Panc1 (cell line): ENCODE measurements at regions not wholly inside any gene's neighbourhood (a gene's known extent, or its start where the extent isn't known, plus 50 kb on each side); places are given as distances from the start of the nearest gene placed in this dataset.

ENCODE experiments used
- ATAC-seq: fragments of 200-7000 bp; cut with Tn5 transposase; 2 replicates; pipeline ENCODE4 v1.9.1; 2020; ENCODE audit warnings: mild to moderate bottlenecking, moderate library complexity
- BruUV-seq: library from RNA; stranded (reverse); fragments of 400-500 nt; replicated peaks from 2 replicates; lab custom pipeline; 2021; lab: Mats Ljungman, UMichigan
- CTCF ChIA-PET: fragments of 300-600 bp; sonication (Branson Sonifier 250); formaldehyde crosslinking; loops from one replicate; lab custom pipeline; 2022; ENCODE audit warnings: antibody characterized with exemption; lab: Charles Lee
- POLR2A ChIA-PET: fragments of 300-600 bp; sonication (Branson Sonifier 250); formaldehyde crosslinking; loops from one replicate; lab custom pipeline; 2022; ENCODE audit warnings: antibody characterized with exemption; lab: Charles Lee
- DNase-seq: peaks from one replicate; pipeline ENCODE4 v3.0.0-alpha.2; 2010; ENCODE audit warnings: low read depth, low spot score
- H3K27ac ChIP-seq: 2 replicates; pipeline ENCODE4 v1.5.1; 2011; ENCODE audit warnings: mild to moderate bottlenecking, low read length, inconsistent platforms
- H3K27me3 ChIP-seq: fragments of 200-500 bp; sonication (Bioruptor generic); 2 replicates; pipeline ENCODE4 v1.6.0; 2014; ENCODE audit warnings: low read length, inconsistent platforms; ENCODE audit not compliant: control insufficient read depth, insufficient read depth
- H3K36me3 ChIP-seq: fragments of 200-500 bp; sonication (Bioruptor generic); 2 replicates; pipeline ENCODE4 v1.5.1; 2014; ENCODE audit warnings: inconsistent platforms, mild to moderate bottlenecking, low read length, moderate library complexity; ENCODE audit not compliant: control insufficient read depth, insufficient read depth
- H3K4me1 ChIP-seq: 2 replicates; pipeline ENCODE4 v1.5.1; 2011; ENCODE audit warnings: inconsistent platforms, mild to moderate bottlenecking, low read length, moderate library complexity; ENCODE audit not compliant: control insufficient read depth, insufficient read depth
- H3K4me3 ChIP-seq, 2 experiments: 2 replicates each; pipeline ENCODE4 v1.5.1; 2011 to 2012; ENCODE audit warnings: low read depth in 2 of 2, low read length in 2 of 2, mild to moderate bottlenecking in 2 of 2, inconsistent platforms in 1 of 2, moderate library complexity in 1 of 2
- H3K9me3 ChIP-seq: fragments of 200-500 bp; sonication (Bioruptor generic); 2 replicates; pipeline ENCODE4 v1.5.1; 2014; ENCODE audit warnings: low read depth, mild to moderate bottlenecking, inconsistent platforms, low read length, moderate library complexity; ENCODE audit not compliant: control insufficient read depth, insufficient read depth
- CTCF ChIP-seq: fragments of 450-650 bp; IDR thresholded peaks from 2 replicates; pipeline ENCODE4 v1.5.1; 2017; ENCODE audit warnings: mild to moderate bottlenecking
- POLR2AphosphoS5 ChIP-seq: IDR thresholded peaks from 2 replicates; pipeline ENCODE4 v1.6.1; 2012; ENCODE audit warnings: mild to moderate bottlenecking, low read depth, low read length, moderate library complexity
- REST ChIP-seq, 2 experiments: IDR thresholded peaks; 2 replicates each; pipeline ENCODE4 v1.6.1; 2011 to 2012; ENCODE audit warnings: low read depth in 2 of 2, control low read depth in 1 of 2, low read length in 1 of 2, mild to moderate bottlenecking in 1 of 2, moderate library complexity in 1 of 2; ENCODE audit not compliant: insufficient read depth in 1 of 2
- SIN3A ChIP-seq: IDR thresholded peaks from 2 replicates; pipeline ENCODE4 v1.6.1; 2012; ENCODE audit warnings: low read depth, mild to moderate bottlenecking, low read length, moderate library complexity, borderline replicate concordance; ENCODE audit not compliant: insufficient read depth
- TCF7L2 ChIP-seq: IDR thresholded peaks from 2 replicates; pipeline ENCODE4 v1.6.1; 2011; ENCODE audit warnings: mild to moderate bottlenecking, low read depth, low read length, inconsistent platforms
- in situ Hi-C: cut with HindIII; loops from 2 replicates; pipeline ENCODE4 v1.10.0; 2016; ENCODE audit warnings: low sequenced_read_pairs, low pct_unique_long_range_greater_than_20kb
- intact Hi-C: fragments of 100-400 bp; cut with micrococcal nuclease; formaldehyde crosslinking; loops from one replicate; pipeline ENCODE4 v1.10.0; 2022; ENCODE audit not compliant: unreplicated experiment

DNA sequence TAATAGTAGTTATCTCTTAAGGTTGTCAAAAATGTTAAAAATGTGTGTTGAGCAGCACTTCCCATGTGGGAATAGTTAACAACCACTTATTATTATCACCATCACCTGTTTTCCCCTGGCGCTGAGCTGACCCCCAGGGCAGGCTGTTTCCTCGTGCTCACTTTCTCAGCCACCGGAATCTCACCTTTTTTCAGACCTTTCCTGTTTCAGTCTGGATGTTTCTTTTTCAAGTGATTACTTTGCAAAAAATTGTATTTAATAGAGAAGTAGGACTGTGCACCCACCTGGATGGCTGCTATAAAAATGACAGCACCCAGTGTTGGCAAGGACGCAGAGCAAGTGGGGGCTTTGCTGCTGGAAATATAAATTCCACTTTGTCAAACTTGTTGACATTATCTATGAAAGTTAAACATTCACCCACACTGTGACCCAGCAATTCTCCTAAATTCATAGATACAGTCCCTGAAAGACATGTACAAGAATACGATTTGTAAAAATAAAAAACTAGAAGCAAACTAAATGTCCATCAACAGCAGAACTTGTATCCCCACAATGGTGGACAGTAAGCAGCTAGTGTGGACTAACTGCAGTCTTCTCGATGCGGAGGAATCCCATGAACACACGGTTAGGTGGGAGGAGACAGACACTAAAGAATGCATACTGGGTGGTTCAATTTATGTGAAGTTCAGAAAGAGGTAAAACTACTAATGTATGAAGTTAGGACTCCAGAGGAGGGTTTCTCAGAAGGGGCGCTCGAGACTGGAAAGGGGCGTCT is 66.5 kb downstream of the SOWAHC start:
- DNase-seq: no peak
- H3K4me1 ChIP-seq: peaks cover 4% of the 10 kb centered on the region; the same call in 1 of the 2 replicates
- BruUV-seq: no TSS peak
- no peak for ATAC-seq
- H3K36me3 ChIP-seq: no peaks in the 10 kb centered on the region
- intact Hi-C loops (no loop called here), in situ Hi-C loops (no loop called here)
- no peaks in the 10 kb centered on the region for H3K27me3 ChIP-seq
- POLR2A ChIA-PET: no interaction called here
- no peak overlapping the region for H3K27ac ChIP-seq
- TF ChIP-seq CTCF (no peak), TCF7L2 (no peak), REST (IDR thresholded peaks at IDR 0.05; ENCODE audit: insufficient read depth in 1 of 2, low read depth in 2 of 2, low read length in 1 of 2) (no peak), SIN3A (no peak), POLR2AphosphoS5 (no peak)
- H3K4me3 ChIP-seq: no peak overlapping the region
- CTCF ChIA-PET: no interaction called here
- H3K9me3 ChIP-seq: no peaks in the 10 kb centered on the region

DNA sequence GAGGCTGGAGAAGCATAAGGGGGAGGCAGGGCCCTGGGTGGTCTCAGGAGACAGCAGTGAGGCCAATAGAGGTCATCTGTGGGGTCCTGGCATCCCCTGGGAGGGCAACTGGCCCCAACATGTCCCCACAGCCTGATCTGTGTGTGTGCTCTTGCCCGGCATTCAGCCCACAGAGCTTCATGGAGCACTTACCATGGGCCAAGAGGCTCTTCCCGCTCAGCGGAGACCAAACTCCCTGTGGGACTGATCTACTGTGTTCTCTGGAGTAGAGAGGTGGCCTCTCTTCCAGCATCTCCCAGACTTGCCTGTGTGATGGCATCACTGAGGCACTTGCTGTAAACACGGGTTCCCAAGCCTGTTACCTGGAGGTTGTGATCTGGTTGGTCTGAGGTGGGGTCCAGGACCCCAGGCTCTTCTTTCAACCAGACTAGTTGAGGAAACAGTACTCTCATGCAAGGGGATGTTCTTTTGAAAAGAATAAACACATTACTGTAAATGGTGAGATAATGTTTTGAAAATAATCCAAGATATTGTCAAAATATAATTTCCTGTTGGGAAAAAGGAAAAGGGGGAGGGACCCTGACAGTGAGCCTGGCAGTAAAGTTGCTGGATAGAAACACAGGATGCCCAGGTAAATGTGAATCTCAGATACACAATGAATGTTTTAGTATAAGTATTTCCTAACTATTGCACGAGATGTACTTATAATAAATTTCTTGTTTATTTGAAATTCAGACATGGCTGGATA is 67.6 kb downstream of the SOWAHC start:
- BruUV-seq: no TSS peak

More for the DNA sequence above, 67.6 kb downstream of the SOWAHC start:
- in situ Hi-C loops: no loop called here
- ChIA-PET CTCF (no interaction called here), POLR2A (no interaction called here)
- DNase-seq (no peak), ATAC-seq (no peak)
- H3K4me3 ChIP-seq: no peak overlapping the region
- no peaks in the 10 kb centered on the region for H3K36me3 ChIP-seq
- no peaks in the 10 kb centered on the region for H3K27me3 ChIP-seq
- H3K4me1 ChIP-seq: peaks cover 4% of the 10 kb centered on the region; the same call in 1 of the 2 replicates
- intact Hi-C loops: no loop called here
- H3K9me3 ChIP-seq: no peaks in the 10 kb centered on the region
- TF ChIP-seq TCF7L2 (no peak), CTCF (no peak)
- H3K27ac ChIP-seq: no peak overlapping the region
